ENCODE measurements at regions not wholly inside any gene's neighbourhood (a gene's known extent, or its start where the extent isn't known, plus 50 kb on each side); places are given as distances from the start of the nearest gene placed in this dataset.

- TF ChIP-seq CTCF (IDR thresholded peaks at IDR 0.05) (no peak), POLR2AphosphoS5 (IDR thresholded peaks at IDR 0.05) (no peak), POLR2A (IDR thresholded peaks at IDR 0.05) (no peak)
Observed at GRCh38 chr4:111776561-111776960, 368.7 kb upstream of the FAM241A start.
